Spleen (tissue), 11 donors: ENCODE measurements at regions not wholly inside any gene's neighbourhood (a gene's known extent, or its start where the extent isn't known, plus 50 kb on each side); places are given as distances from the start of the nearest gene placed in this dataset.

ENCODE experiments used
- DNase-seq: peaks from one replicate; pipeline ENCODE4 v3.0.0-alpha.2; 2020
- H3K27ac ChIP-seq, 8 donors: fragments of 200-600 bp; sonication (generic) in 7 of 8; 1 replicate in 4 of 8; 2 replicates in 4 of 8; pipeline versions ENCODE4 v1.5.0 to v1.8.0; 2016 to 2021; ENCODE audit warnings: inconsistent platforms in 4 of 8, mild to moderate bottlenecking in 4 of 8, moderate library complexity in 1 of 8
- H3K27me3 ChIP-seq, 7 donors: fragments of 200-600 bp; sonication (generic) in 6 of 7; replicated peaks in 1 of 7; 1 replicate in 4 of 7; 2 replicates in 3 of 7; pipeline versions ENCODE4 v1.5.0 to v1.8.0; 2016 to 2021; ENCODE audit warnings: inconsistent platforms in 3 of 7, mild to moderate bottlenecking in 1 of 7
- H3K36me3 ChIP-seq, 6 donors: fragments of 200-600 bp; sonication (generic) in 5 of 6; 1 replicate in 4 of 6; 2 replicates in 2 of 6; pipeline versions ENCODE4 v1.5.0 to v1.8.0; 2016 to 2021; ENCODE audit warnings: inconsistent platforms in 2 of 6
- H3K4me1 ChIP-seq, 6 donors: fragments of 200-600 bp; sonication (generic) in 5 of 6; 1 replicate in 3 of 6; 2 replicates in 3 of 6; pipeline versions ENCODE4 v1.5.0 to v1.8.0; 2016 to 2021; ENCODE audit warnings: inconsistent platforms in 3 of 6
- H3K4me3 ChIP-seq, 8 donors: fragments of 200-600 bp; sonication (generic) in 7 of 8; 1 replicate in 4 of 8; 2 replicates in 4 of 8; pipeline versions ENCODE4 v1.5.0 to v1.8.0; 2016 to 2021; ENCODE audit warnings: inconsistent platforms in 4 of 8, mild to moderate bottlenecking in 4 of 8, moderate library complexity in 2 of 8
- H3K9me3 ChIP-seq, 8 donors: fragments of 200-600 bp; sonication (generic) in 7 of 8; 1 replicate in 4 of 8; 2 replicates in 4 of 8; pipeline versions ENCODE4 v1.5.0 to v1.8.0; 2016 to 2021; ENCODE audit warnings: inconsistent platforms in 4 of 8
- CTCF ChIP-seq, 11 experiments: fragments of 200-600 bp in 7 of 11; fragments of 450-650 bp in 4 of 11; sonication (generic) in 4 of 11; IDR thresholded peaks in 8 of 11; conservative IDR thresholded peaks in 3 of 11; 1 replicate in 7 of 11; 2 replicates in 4 of 11; pipeline versions ENCODE4 v1.4.0 to v1.8.0; 2016 to 2021; ENCODE audit warnings: antibody characterized with exemption in 11 of 11, inconsistent platforms in 4 of 11, mild to moderate bottlenecking in 1 of 11
- POLR2A ChIP-seq, 3 donors: fragments of 450-650 bp; IDR thresholded peaks; one replicate each; pipeline ENCODE4 v1.5.1; 2017; ENCODE audit warnings: antibody characterized with exemption in 3 of 3, mild to moderate bottlenecking in 1 of 3
- POLR2AphosphoS5 ChIP-seq, 3 donors: sonication (generic); formaldehyde crosslinking; IDR thresholded peaks; one replicate each; pipeline ENCODE4 v1.5.1; 2017; ENCODE audit warnings: antibody characterized with exemption in 3 of 3
- WGBS, 5 donors: extraction: QIAGEN DNeasy Blood & Tissue Kit in 3 of 5; methylation state at CpG; one replicate each; pipeline versions ENCODE4 v1.1.5 to v1.1.7; 2013 to 2018; 5-methylcytosine and 5-hydroxymethylcytosine counted together
- intact Hi-C: fragments of 100-400 bp; cut with DNase I; formaldehyde crosslinking; loops from one replicate; pipeline ENCODE4 v1.15.0; 2023; ENCODE audit warnings: low total_unique reads
- donor health status: healthy with polysubstance abuse.
- donor health status: DM: no; HTN: no; CAD: no; lungs with moderate emphysema.
- donor health status: DM: no; HTN: no; CAD: no.
- donor health status: Bipolar disorder and iron deficiency.
- donor health status: healthy.
- donor health status: DM: no; HTN: no; CAD: no.
- donor health status: DM: yes; HTN: yes; CAD: no.

GRCh38 chr2:67006373-67006960 lies 390.7 kb upstream of the ETAA1 start:
- WGBS, 5 donors: 71 to 91% (median 75%) methylated on average over 5 of the region's 5 CpGs
- H3K4me1 ChIP-seq: no peaks in the 10 kb centered on the region
- H3K27ac ChIP-seq: no peak overlapping the region
- no peak overlapping the region for H3K4me3 ChIP-seq
- H3K36me3 ChIP-seq: no peaks in the 10 kb centered on the region
- no peak for DNase-seq
- intact Hi-C loops: no loop called here
- TF ChIP-seq POLR2A (IDR thresholded peaks at IDR 0.05) (no peak), CTCF (IDR thresholded peaks at IDR 0.05 in 8 of 11, conservative IDR thresholded peaks at IDR 0.05 in 3 of 11) (no peak), POLR2AphosphoS5 (IDR thresholded peaks at IDR 0.05) (no peak)
- no peaks in the 10 kb centered on the region for H3K9me3 ChIP-seq
- H3K27me3 ChIP-seq: no peaks in the 10 kb centered on the region

GRCh38 chr2:67008155-67008554 lies 389.0 kb upstream of the ETAA1 start:
- no peaks in the 10 kb centered on the region for H3K9me3 ChIP-seq
- DNase-seq: no peak
- TF ChIP-seq POLR2A (IDR thresholded peaks at IDR 0.05): no peak
- no peak for TF ChIP-seq POLR2AphosphoS5 (IDR thresholded peaks at IDR 0.05)
- TF ChIP-seq CTCF (IDR thresholded peaks at IDR 0.05 in 8 of 11, conservative IDR thresholded peaks at IDR 0.05 in 3 of 11): no peak
- no peaks in the 10 kb centered on the region for H3K4me1 ChIP-seq
- H3K27ac ChIP-seq: no peak overlapping the region
- intact Hi-C loops: no loop called here
- H3K4me3 ChIP-seq: no peak overlapping the region
- WGBS, 5 donors: 74 to 88% (median 78%) methylated on average over 4 of the region's 4 CpGs
- H3K36me3 ChIP-seq: no peaks in the 10 kb centered on the region
- no peaks in the 10 kb centered on the region for H3K27me3 ChIP-seq

- peaks cover 0 to 4% (median 0%) of the 10 kb centered on the region in 8 donors for H3K9me3 ChIP-seq
Observed at GRCh38 chr2:67012165-67012564, 385.0 kb upstream of the ETAA1 start.

GRCh38 chr2:67013821-67014220 lies 383.3 kb upstream of the ETAA1 start:
- H3K9me3 ChIP-seq: peaks cover 0 to 4% (median 0%) of the 10 kb centered on the region in 8 donors
- DNase-seq: no peak
- no peak overlapping the region for H3K4me3 ChIP-seq
- H3K27me3 ChIP-seq: no peaks in the 10 kb centered on the region
- H3K36me3 ChIP-seq: no peaks in the 10 kb centered on the region
- 25 to 93% (median 48%) methylated on average over 1 of the region's 1 CpG for WGBS, 5 donors
- H3K27ac ChIP-seq: no peak overlapping the region
- H3K4me1 ChIP-seq: no peaks in the 10 kb centered on the region
- intact Hi-C loops: no loop called here
- TF ChIP-seq POLR2A (IDR thresholded peaks at IDR 0.05) (no peak), POLR2AphosphoS5 (IDR thresholded peaks at IDR 0.05) (no peak), CTCF (IDR thresholded peaks at IDR 0.05 in 8 of 11, conservative IDR thresholded peaks at IDR 0.05 in 3 of 11) (no peak)

More at GRCh38 chr2:67012165-67012564, 385.0 kb upstream of the ETAA1 start:
- no peaks in the 10 kb centered on the region for H3K4me1 ChIP-seq
- WGBS, 5 donors: 87 to 96% (median 92%) methylated on average over 1 of the region's 1 CpG
- H3K27ac ChIP-seq: no peak overlapping the region
- intact Hi-C loops: no loop called here
- TF ChIP-seq POLR2AphosphoS5 (IDR thresholded peaks at IDR 0.05): no peak
- no peaks in the 10 kb centered on the region for H3K27me3 ChIP-seq
- H3K36me3 ChIP-seq: no peaks in the 10 kb centered on the region
- DNase-seq: no peak
- no peak overlapping the region for H3K4me3 ChIP-seq

- H3K4me1 ChIP-seq: no peaks in the 10 kb centered on the region
- no peaks in the 10 kb centered on the region for H3K27me3 ChIP-seq
- no peak overlapping the region for H3K27ac ChIP-seq
- intact Hi-C loops: no loop called here
- TF ChIP-seq POLR2AphosphoS5 (IDR thresholded peaks at IDR 0.05) (no peak), CTCF (IDR thresholded peaks at IDR 0.05 in 8 of 11, conservative IDR thresholded peaks at IDR 0.05 in 3 of 11) (no peak), POLR2A (IDR thresholded peaks at IDR 0.05) (no peak)
- no peak for DNase-seq
- H3K9me3 ChIP-seq: peaks cover 0 to 4% (median 0%) of the 10 kb centered on the region in 8 donors
- no peak overlapping the region for H3K4me3 ChIP-seq
- H3K36me3 ChIP-seq: no peaks in the 10 kb centered on the region
Observed at GRCh38 chr2:67015681-67016080, 381.5 kb upstream of the ETAA1 start.
